HG03103 (cell line): ENCODE measurements at regions not wholly inside any gene's neighbourhood (a gene's known extent, or its start where the extent isn't known, plus 50 kb on each side); places are given as distances from the start of the nearest gene placed in this dataset.
"Not testable (repeated sequence)": the region's sequence is repeated elsewhere in the genome, so short reads cannot be mapped to it uniquely, and the experiment has no call there.

Experiments
- ATAC-seq: cut with Tn5 transposase; IDR thresholded peaks from one replicate; pipeline ENCODE4 v1.9.1; 2021; ENCODE audit warnings: low read depth; ENCODE audit not compliant: unreplicated experiment

GRCh38 chr20:52454660-52455059 is 263.1 kb upstream of the ZFP64 start:
- ATAC-seq: no peak

GRCh38 chr20:52448513-52449232 is 257.1 kb upstream of the ZFP64 start:
- no peak for ATAC-seq

GRCh38 chr20:52447225-52447551 is 255.6 kb upstream of the ZFP64 start:
- no peak for ATAC-seq

GRCh38 chr20:52446421-52447224 is 255.0 kb upstream of the ZFP64 start:
- ATAC-seq: no peak

GRCh38 chr20:52444455-52444854 is 252.9 kb upstream of the ZFP64 start:
- ATAC-seq: no peak

GRCh38 chr20:52443874-52444273 is 252.3 kb upstream of the ZFP64 start:
- no peak for ATAC-seq

- ATAC-seq: no peak
Measured at GRCh38 chr20:52441710-52442109, 250.1 kb upstream of the ZFP64 start.

GRCh38 chr20:52439375-52439774 is 247.8 kb upstream of the ZFP64 start:
- ATAC-seq: no peak

- ATAC-seq: no peak
Measured at GRCh38 chr20:52438326-52438963, 246.9 kb upstream of the ZFP64 start.

- ATAC-seq: no peak
Measured at GRCh38 chr20:52434453-52434852, 242.9 kb upstream of the ZFP64 start.

- ATAC-seq: no peak
Measured at GRCh38 chr20:52434041-52434425, 242.5 kb upstream of the ZFP64 start.

GRCh38 chr20:52433326-52434040 is 241.9 kb upstream of the ZFP64 start:
- ATAC-seq: no peak

- ATAC-seq: no peak
Measured at GRCh38 chr20:52432740-52433139, 241.2 kb upstream of the ZFP64 start.

GRCh38 chr20:52429029-52429428 is 237.4 kb upstream of the ZFP64 start:
- no peak for ATAC-seq

GRCh38 chr20:52427960-52428359 is 236.4 kb upstream of the ZFP64 start:
- ATAC-seq: no peak

GRCh38 chr20:52426856-52427255 is 235.3 kb upstream of the ZFP64 start:
- no peak for ATAC-seq

GRCh38 chr20:52425701-52426100 is 234.1 kb upstream of the ZFP64 start:
- ATAC-seq: no peak

- no peak for ATAC-seq
Measured at GRCh38 chr20:52425253-52425652, 233.7 kb upstream of the ZFP64 start.

GRCh38 chr20:52424357-52424942 is 232.9 kb upstream of the ZFP64 start:
- ATAC-seq: not testable (repeated sequence)

- not testable (repeated sequence) for ATAC-seq
Measured at GRCh38 chr20:52423536-52424140, 232.1 kb upstream of the ZFP64 start.
